GM12891 (cell line): ENCODE measurements at regions not wholly inside any gene's neighbourhood (a gene's known extent, or its start where the extent isn't known, plus 50 kb on each side); places are given as distances from the start of the nearest gene placed in this dataset.
A peak's percentile ranks its signal among the peaks of the same experiment; 100 is the strongest.

ENCODE experiments used
- PAX5 ChIP-seq: IDR thresholded peaks from 2 replicates; pipeline ENCODE4 v1.6.1; 2011; ENCODE audit warnings: low read length, moderate library complexity, mild to moderate bottlenecking; ENCODE audit not compliant: insufficient read depth, severe bottlenecking
- POLR2A ChIP-seq: IDR thresholded peaks from 2 replicates; pipeline ENCODE4 v1.6.1; 2011; ENCODE audit warnings: low read depth, low read length, control low read depth
- POLR2AphosphoS5 ChIP-seq: IDR thresholded peaks from 2 replicates; pipeline ENCODE4 v1.6.1; 2011; ENCODE audit warnings: low read depth, low read length, control low read depth
- SPI1 ChIP-seq: IDR thresholded peaks from 2 replicates; pipeline ENCODE4 v1.6.1; 2011; ENCODE audit warnings: low read depth, low read length, control low read depth
- TAF1 ChIP-seq: IDR thresholded peaks from 2 replicates; pipeline ENCODE4 v1.6.1; 2011; ENCODE audit warnings: low read depth, low read length, control low read depth

DNA sequence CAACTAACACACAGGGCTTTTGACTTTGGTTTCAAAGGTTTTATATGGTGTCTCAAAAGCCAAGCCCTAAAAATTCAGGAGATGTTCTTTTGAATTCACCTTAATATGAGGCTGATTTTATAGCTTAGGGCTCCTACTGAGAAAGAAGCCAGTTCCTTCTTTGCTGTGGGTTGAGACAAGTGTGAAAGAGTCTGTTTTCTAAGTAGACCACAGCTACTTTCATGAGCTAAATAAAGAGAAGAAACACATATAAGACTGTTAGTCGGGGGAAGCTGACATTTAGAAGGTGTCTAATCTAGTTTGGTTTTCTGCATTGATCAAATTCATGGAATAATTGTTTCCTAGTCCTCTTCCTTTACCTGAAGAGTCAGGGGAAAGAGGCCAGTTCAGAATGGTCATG is 332.1 kb upstream of the CELF2 start:
- TF ChIP-seq TAF1: no peak
- TF ChIP-seq POLR2A: no peak
- TF ChIP-seq POLR2AphosphoS5: no peak
- peak; percentile 73 for TF ChIP-seq SPI1
- no peak for TF ChIP-seq PAX5
